ENCODE measurements at regions not wholly inside any gene's neighbourhood (a gene's known extent, or its start where the extent isn't known, plus 50 kb on each side); places are given as distances from the start of the nearest gene placed in this dataset.
"Not testable (repeated sequence)": the region's sequence is repeated elsewhere in the genome, so short reads cannot be mapped to it uniquely, and the experiment has no call there.

DNA sequence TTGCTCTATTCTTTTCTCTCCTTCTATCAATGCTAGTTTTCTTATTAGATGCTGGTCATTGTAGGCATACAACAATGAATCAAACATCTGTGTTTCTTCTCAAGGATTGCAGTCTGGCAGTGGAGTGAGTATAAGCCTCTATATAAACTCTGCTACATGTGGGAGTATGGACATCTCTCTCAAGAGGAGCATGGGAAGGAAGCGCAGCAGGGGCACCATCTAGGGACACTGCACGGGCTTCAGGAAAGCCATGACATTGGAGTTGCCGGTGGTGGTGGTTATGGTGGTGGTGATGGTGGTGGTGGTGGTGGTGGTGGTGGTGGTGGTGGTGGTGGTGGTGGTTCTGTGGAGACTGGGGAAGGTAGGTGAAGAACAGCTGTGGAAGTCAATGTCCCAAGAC lies 462.6 kb downstream of the RNF144A start:
- peak; percentile 10 for DNase-seq (ENCODE audit: low spot score)

DNA sequence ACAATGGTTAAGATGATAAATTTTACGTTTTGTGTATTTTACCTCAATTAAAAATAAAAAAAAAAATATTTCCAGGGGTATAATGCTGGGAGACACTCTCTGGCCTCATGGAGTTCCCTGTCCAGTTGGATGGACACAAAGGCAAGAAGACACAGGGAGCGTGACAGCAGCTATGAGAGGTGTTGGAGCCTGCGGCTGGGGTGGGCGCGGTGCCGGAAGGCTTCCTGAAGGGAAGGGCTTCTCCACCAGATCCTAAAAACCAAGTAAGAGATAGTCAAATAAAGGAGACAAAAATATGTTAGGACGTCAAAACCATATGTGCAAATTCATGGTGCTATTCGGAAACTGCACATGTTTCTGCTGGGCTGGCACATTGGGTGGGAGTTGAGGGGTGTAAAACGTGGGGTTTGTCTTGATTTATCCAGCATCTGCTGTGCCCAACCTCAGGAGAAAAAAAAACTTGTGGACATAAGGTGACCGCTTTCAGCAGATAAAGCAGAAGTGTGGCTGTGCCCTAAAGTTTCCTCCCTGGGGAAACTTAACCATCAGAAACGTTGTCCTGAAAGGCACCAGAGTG lies 467.6 kb downstream of the RNF144A start:
- no peak for DNase-seq (ENCODE audit: low spot score)

DNA sequence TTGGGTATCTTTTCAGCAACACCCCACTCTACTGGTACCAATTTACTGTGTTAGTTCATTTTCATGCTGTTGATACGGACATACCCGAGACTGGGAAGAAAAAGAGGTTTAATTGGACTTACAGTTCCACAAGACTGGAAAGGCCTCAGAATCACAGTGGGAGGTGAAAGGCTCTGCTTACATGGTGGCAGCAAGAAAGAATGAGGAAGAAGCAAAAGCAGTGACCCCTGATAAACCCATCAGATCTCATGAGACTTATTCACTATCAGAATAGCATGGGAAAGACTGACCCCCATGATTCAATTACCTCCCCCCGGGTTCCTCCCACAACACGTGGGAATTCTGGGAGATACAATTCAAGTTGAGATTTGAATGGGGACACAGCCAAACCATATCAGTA lies 473.1 kb downstream of the RNF144A start:
- DNase-seq (ENCODE audit: low spot score) = not testable (repeated sequence)

DNA sequence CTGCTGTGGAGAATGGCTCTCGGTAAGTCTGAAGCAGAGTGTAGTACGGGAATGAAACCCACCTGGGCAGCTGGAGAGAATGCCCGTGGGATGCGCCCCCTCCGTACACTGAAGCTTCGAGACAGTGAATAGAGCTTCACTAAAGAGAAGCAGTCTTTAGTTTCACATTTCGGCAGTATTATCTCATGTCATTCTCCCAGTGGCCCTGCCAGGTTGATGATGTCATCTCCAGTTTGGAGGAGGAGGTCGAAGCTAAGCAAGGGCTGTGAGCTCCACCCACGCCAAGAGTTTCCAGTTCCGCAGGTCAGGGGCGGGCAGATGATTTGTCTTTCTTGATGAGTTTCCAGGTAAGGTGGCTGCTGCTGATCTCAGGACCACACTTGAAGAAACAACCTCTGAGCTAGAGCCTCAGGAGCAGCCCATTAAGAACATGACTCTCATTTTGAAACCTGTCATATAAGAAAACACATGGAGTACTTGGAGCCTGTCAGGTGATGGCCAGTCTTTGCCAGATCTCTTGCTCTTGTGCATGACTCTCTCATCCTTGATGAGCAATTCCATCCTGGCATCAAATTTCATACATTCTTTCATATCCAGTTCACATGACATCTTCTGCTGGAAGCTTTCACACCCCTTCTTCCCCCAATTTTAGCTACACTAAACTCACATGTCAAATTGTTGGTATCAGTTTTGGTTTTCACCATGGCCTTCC lies 475.0 kb downstream of the RNF144A start:
- no peak for DNase-seq (ENCODE audit: low spot score)

DNA sequence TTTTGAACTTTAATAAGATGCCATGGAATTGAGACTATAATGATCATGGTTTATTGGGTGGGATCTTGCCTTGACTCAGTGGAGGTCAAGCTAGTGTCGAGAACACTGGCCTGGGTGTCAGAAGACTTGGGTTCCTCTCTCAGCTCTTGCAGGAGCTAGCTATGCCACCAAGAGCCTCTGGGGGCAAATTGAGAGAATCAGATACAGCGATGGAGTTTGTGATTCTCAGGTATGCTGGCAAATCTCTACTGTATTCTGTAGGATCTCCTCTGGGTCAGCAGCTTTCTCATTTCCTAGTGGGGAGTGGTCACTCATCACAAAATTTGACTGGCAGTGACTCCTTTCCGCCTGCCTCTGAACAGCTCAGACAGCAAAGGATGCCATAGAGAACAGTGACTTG lies 477.0 kb downstream of the RNF144A start:
- no peak for DNase-seq (ENCODE audit: low spot score)

DNA sequence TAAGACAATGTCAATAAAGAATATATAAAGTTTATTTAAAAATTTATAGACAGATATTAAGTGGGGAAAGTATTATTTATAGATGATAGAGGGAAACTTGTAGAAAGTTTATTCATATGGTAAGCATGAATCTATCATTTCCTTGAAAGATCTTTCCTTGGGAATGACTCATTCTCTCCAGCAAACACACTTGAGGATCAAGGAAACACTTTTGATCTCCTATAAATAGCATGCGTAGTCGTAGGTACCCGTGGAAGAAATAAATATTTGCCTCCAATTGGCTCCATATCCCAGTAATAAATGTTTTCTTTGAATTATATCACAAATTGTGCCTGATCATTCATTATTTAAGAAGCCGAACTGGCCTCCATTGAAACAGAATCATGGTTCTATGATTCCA lies 483.4 kb downstream of the RNF144A start:
- no peak for DNase-seq (ENCODE audit: low spot score)

DNA sequence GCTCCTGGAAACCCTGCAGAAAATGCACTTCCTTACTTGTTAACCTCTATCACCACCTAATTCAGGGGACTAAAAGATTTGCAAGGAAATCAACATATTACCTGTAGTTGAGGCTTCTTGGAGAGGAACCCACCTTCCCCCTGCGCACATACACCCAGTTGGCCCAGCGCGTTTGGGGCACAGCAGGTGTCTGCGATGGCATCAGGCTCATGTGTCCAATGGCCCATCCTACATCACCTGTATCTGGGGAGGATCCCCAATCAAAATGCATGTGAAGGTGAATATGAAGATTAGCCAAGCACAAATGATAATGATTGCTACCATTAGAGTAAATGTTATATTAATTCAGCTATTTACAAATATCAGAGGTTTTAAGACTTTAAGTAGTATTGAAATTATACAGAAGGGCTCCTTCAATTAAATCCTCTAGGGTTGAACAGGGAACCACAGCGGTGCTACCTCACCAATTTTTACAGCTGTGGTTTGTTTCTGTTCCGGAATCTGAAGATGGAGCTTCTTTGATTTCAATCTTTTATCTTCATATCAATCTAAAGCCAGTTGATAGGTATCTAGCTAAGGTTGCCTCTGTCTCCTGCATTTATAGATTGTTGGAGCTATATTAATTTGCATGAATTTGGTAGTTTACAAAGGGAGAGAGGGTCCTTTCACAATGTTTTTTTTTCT lies 486.0 kb downstream of the RNF144A start:
- DNase-seq (ENCODE audit: low spot score) = no peak

DNA sequence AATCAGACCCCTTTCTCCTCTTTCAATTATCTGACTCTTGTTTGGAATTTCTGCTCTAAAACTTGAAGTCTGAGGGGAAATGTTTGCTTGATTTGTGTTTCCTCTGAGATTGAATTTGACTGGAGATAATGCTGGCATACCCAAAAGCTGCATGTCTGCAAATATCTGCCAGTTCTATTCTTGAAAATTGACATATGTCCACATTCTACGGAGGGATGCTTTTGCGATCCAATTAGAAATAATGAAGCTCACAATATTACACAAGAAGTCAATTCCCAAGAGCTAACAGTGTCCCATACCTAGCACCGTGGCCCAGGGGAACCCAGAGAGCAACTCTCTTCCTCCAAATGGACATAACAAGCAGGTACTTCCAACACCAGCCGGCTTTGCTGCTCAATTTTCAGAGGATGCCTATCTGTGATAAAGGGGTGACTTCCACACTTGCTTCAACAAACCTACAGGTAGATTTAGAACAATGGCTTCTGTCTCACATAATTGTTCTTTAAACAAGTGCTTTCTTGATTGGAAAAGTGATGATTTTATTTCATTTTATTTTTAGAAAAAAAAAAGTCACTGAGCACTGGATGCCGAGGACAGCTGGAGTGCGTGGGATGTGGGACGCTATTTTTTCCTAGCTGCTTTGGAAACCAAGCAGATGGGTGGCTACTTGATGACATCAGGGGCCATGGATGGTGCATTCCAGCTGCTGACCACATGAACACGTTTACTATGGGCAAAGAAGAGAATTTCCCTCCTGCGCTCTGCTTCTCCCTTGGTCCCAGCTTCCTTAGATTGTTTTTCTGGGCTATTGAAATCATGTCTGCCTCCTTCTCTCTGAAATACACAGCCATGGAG lies 488.9 kb downstream of the RNF144A start:
- DNase-seq (ENCODE audit: low spot score) = no peak

DNA sequence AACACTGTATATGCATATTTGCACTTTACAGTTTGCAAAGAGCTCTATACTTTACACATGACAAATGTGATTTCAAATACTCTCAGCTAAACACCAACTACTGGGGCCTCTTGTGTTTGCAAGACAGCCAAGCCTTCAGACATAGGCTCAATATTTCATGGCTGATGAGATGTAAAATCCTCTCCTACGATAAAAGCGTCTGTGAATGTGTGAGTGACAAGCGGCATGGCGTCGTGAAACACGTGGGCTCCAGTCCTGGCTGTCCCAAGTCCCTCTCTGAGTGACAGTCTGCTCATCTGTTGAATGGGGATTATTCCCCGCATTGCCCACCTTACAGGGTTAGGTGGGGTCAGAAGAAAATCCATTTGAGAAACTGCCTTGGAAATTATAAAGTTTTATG lies 489.8 kb downstream of the RNF144A start:
- DNase-seq (ENCODE audit: low spot score) = no peak

DNA sequence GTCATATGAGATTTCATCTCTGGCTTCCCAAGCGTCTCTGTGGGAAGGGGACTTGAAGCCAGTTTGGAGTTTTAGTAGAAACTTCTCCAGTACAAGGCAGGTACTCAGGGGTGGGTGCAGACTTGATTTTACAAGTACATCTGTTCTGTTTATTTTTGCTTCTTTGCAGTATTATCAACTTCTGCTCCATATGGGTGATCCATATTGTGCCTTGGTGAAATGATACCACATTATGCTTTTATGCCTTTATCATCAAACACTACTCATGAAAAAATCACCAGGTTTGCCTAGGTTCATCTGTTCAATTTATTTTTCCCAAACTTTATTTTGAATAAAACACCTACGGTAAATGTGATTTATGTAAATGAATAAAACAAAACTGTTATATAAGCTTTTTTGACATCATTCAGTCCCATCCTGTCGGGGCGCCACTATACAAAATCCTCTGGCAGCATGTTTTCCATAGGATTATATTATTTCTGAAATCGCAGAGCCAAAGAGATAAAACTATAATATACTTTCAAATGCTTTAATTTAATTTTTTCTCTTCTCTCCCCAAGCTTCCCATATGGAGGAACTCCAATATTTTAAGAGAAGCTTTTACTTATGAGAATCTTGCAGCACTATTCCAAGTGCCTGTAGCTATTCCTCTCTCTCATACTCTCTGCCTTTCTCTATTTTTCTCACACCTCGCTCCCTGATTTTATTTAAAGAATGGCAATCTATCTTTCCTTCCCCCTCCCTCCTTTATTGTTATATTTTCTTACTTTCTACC lies 490.9 kb downstream of the RNF144A start:
- no peak for DNase-seq (ENCODE audit: low spot score)

DNA sequence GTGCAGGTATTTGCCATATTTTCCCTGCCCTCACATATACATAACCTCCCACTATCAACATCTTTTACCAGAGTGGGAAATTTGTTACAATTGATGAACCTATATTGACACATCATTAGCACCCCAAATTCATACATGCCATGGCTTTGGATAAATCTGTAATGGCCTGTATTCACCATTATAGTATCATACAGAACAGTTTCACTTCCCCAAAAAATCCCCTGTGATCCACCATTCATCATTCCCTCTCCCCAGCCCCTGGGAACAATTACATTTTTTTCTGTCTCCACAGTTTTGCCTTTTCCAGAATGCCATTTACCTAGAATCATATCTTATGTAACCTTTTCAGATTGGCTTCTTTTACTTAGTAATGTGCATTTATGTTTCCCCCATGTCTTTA lies 494.5 kb downstream of the RNF144A start:
- no peak for DNase-seq (ENCODE audit: low spot score)

DNA sequence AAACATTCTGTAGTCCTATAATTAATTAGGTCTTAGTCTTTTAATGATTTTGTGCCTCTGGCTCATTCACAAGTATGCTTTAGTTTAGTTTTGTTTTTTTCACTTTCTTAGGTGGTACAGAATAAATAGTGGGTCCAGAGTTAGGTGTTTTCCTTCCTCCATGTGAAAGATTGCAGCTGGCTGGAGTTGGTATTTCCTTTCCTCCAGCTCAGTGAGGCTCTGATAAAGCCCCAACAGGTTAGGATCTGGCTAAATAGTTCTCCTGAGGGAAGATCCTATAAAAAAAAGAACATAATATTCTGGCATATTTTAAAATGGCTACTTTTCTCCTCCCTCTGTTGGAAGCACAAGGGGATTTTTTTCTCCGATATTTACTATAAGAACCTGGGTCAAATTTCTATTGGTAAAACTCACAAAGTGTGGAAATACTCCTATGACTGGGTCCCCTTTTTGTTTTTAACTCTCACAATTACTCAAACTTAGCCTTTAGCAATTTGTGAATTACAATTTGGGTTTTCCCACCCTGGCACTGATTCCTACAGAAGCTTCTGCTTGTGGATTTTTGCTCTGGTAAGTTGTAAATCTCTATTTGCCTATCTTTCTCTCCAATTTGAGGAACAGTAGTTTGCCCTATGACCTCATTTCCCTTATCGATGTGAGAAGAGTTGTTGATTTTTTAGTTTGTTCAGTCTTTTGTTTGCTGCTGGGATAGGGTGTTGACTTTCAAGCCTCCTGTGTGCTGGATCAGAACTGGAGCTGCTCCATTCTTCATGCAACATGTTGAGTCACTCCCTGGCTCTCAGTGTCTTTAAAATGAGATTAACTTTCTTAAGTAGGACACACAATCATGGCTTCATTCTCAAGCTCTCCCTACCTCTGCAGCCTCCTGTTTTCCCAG lies 500.9 kb downstream of the RNF144A start:
- DNase-seq (ENCODE audit: low spot score) = no peak

DNA sequence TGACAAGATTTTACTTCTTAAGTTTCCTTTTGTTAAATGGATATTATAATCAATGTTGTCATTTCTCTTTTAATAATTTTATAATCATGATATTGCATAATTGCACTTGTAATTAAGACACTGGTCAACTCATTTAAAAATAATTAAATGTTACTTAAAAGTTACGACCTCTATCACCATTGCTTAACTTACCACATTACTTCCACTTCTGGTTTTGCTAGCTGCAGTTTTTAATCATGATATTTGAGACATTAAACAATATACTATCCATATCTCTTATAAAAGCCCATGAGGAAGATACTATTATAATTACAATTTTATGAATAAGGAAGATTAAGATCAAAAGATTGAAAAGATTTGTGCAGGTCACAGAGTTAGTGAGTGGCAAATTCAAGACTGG lies 502.0 kb downstream of the RNF144A start:
- DNase-seq (ENCODE audit: low spot score) = no peak

DNA sequence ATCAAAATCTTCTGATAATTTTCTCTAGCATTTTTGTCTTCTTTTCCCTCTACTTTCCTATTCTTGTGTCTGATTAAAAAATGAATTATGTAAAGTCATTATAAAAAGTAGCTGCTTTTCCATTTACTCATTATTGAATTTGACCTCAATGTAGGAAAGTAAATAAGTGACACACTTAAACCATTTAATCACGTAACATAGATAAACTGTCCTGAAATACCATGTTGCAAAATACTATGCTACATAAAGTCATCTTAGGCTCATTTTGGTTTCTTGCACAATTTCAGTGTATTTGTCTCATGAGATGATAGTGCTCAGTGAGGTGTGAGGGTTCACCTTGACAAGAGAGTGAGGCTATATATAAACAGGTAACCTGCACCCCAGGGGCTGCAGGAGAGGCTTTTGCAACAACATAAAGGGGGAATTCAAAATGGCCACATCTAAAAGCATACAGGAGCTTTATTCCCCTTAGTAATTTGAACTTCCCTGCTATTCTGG lies 502.7 kb downstream of the RNF144A start:
- no peak for DNase-seq (ENCODE audit: low spot score)

DNA sequence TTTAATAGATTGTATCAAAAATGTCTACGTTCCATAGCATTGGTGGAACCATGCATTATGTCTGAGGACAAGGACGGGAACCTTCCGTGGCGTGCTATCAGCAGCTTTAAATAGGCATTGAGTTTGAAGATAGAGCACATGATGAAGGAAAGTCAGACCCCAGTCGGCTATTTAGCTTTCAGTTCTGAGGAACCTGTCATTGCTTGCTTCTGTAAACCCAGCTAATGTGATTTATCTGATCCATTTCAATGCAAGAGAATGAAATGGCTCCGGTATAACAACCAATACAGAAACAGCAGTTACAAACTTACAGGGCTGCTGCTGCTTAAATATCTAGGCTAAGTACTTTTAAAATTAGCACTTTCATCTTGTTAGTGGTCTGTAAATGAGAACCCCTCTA lies 503.3 kb downstream of the RNF144A start:
- no peak for DNase-seq (ENCODE audit: low spot score)

DNA sequence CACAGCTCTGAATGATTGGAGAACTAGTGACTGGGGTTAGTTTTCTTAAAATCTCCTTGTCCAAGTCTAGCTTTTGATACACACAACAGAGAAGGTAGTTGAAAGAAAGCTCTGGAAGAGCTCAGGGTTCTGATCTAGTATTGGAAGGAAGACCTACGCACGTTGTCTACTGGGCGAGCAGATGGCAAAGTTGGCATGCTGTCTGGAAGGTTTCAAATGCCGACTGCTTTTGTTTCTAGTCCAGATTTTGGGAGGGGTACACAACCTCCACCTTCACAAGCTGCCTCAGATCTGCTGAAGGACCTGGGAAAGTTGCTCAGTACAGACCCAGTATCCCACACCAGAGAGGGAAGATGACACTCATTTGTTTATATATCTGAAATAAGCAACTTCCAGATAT lies 507.3 kb downstream of the RNF144A start:
- DNase-seq (ENCODE audit: low spot score) = no peak

DNA sequence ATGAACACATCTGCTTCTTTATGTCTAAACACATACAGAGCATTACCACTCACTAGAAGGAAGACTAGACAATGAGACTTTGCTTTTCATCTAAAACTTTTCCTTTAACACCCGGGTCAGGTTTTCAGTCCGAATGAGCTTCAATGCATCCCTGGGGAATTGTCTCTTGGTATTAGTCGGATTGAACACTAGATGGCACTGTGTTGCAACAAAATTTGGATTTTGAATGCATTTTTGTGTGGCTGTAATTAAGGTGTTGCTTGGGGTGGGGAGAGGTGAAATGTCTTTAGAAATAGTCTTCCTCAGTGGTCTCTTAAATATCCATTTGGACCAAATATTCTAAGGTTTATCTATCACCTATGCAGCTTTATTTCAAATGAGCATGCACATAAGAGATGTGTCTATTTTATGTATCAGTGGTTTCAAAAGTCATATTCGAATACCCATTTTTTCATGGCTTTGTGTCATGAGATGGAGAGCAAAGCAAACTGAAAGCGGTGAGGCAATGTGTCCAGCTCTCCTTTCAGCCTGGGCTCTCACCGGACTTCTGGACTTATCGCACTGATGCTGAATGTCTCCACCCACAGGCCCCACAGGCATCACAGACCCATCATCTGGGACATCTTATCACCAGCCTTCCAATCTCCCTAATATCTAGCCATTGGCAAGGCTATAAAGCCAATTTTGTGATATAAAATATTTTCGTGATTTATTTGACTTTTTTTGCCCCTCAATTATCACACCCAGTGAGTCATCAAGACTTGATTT lies 510.3 kb downstream of the RNF144A start:
- DNase-seq (ENCODE audit: low spot score) = peak; percentile 66

DNA sequence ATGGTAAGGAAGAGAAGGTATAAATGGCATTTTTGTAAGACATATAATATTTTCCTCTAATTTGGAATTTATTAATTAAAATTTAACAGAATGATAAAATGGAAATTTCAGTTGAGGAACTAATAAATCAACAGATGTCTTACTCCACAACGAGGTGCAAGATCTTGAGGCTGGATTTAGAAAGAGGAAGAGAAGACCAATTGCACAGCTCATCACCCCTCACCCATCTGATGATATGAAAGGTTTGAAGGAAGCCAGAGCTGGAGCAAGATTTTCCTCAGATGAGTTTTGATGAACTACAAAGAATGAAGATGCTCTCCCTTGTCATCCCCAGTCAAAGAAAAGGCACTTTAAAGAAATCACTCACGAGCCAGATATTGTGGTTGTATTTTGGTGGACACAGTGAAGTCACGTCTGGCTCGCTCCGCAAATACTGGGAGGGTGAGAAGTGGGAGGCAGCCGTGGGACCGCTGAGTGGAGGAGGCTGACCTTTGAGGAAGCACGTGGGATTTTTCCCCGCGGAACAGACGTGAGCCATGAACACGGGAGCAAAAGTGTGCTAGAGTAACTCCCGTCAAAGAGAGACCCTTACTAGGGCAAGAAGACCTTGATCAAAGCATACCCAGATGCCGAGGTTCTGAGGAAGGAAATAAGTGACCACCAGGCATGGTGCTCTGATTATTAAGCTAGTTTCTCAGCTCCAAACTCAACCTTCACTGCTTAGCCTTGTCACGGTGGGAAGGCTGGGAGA lies 511.4 kb downstream of the RNF144A start:
- DNase-seq (ENCODE audit: low spot score) = no peak

DNA sequence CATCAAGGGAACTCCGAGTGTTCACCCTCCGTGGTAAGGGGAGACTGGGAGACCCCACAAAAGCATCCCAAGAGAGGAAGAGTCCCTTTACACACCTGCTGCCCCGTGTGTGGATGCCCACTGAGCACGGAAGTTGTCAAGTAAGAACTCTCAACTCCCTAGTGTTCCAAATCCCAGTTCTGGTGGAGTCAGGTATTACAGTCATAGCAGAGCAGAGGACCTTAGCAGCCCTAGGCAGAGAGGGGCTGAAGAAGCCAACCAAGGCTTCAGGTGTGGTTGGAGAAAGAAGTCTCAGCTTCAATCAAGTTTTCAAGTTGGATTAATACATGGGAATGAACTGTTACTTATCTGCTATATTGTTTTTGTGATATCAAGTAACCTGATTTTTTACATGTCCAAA lies 512.5 kb downstream of the RNF144A start:
- no peak for DNase-seq (ENCODE audit: low spot score)
